MM.1S (cell line): ENCODE measurements at regions not wholly inside any gene's neighbourhood (a gene's known extent, or its start where the extent isn't known, plus 50 kb on each side); places are given as distances from the start of the nearest gene placed in this dataset.

Experiments used
- DNase-seq: peaks from one replicate; pipeline ENCODE4 v3.0.0-alpha.2; 2015
- H2AFZ ChIP-seq: fragments of 300-600 bp; sonication (generic); 2 replicates; pipeline ENCODE4 v1.6.0; 2016; ENCODE audit warnings: antibody characterized with exemption, low read length
- H3F3A ChIP-seq: fragments of 300-600 bp; sonication (generic); 2 replicates; pipeline ENCODE4 v1.6.1; 2016; ENCODE audit warnings: mild to moderate bottlenecking, antibody characterized with exemption, low read length, moderate library complexity, mixed read lengths; ENCODE audit not compliant: insufficient read depth
- H3K27ac ChIP-seq: fragments of 300-600 bp; sonication (generic); 2 replicates; pipeline ENCODE4 v1.5.1; 2016; ENCODE audit warnings: mild to moderate bottlenecking, low read length
- H3K27me3 ChIP-seq: fragments of 300-600 bp; sonication (generic); replicated peaks from 2 replicates; pipeline ENCODE4 v1.6.0; 2016; ENCODE audit warnings: low read length; ENCODE audit not compliant: insufficient read depth
- H3K36me3 ChIP-seq: fragments of 300-600 bp; sonication (generic); replicated peaks from 2 replicates; pipeline ENCODE4 v1.6.1; 2016; ENCODE audit warnings: mild to moderate bottlenecking, low read length, mixed read lengths; ENCODE audit not compliant: insufficient read depth
- H3K4me1 ChIP-seq: fragments of 300-600 bp; sonication (generic); 2 replicates; pipeline ENCODE4 v1.6.1; 2016; ENCODE audit warnings: low read length, mixed read lengths
- H3K4me2 ChIP-seq: fragments of 300-600 bp; sonication (generic); 2 replicates; pipeline ENCODE4 v1.6.0; 2016; ENCODE audit warnings: low read depth, low read length
- H3K4me3 ChIP-seq: fragments of 300-600 bp; sonication (generic); 2 replicates; pipeline ENCODE4 v1.5.1; 2016; ENCODE audit warnings: low read length, mixed read lengths
- H3K79me2 ChIP-seq: fragments of 300-600 bp; sonication (generic); 2 replicates; pipeline ENCODE4 v1.6.1; 2016; ENCODE audit warnings: mixed run types, low read length, mixed read lengths
- H3K9ac ChIP-seq: fragments of 300-600 bp; sonication (generic); 2 replicates; pipeline ENCODE4 v1.6.1; 2016; ENCODE audit warnings: low read length, mixed read lengths
- H3K9me2 ChIP-seq: fragments of 300-600 bp; sonication (generic); replicated peaks from 2 replicates; pipeline ENCODE4 v1.6.1; 2016; ENCODE audit warnings: mild to moderate bottlenecking, low read length, mixed read lengths; ENCODE audit not compliant: insufficient read depth
- H3K9me3 ChIP-seq: fragments of 300-600 bp; sonication (generic); replicated peaks from 2 replicates; pipeline ENCODE4 v1.6.1; 2016; ENCODE audit warnings: mild to moderate bottlenecking, low read length, mixed read lengths; ENCODE audit not compliant: insufficient read depth
- H4K20me1 ChIP-seq: fragments of 300-600 bp; sonication (generic); 2 replicates; pipeline ENCODE4 v1.6.1; 2016; ENCODE audit warnings: mild to moderate bottlenecking, low read length, moderate library complexity, mixed read lengths; ENCODE audit not compliant: insufficient read depth
- CTCF ChIP-seq: fragments of 300-600 bp; sonication (generic); IDR thresholded peaks from 2 replicates; pipeline ENCODE4 v1.5.1; 2016; ENCODE audit warnings: antibody characterized with exemption, low read length, mixed read lengths
- EZH2 ChIP-seq: fragments of 300-600 bp; sonication (generic); optimal IDR thresholded peaks from 2 replicates; pipeline ENCODE3; 2017; ENCODE audit warnings: low read depth, mild to moderate bottlenecking, antibody characterized with exemption, low read length, mixed read lengths
- EZH2phosphoT487 ChIP-seq: fragments of 300-600 bp; sonication (generic); IDR thresholded peaks from 2 replicates; pipeline ENCODE4 v1.6.1; 2018; ENCODE audit warnings: antibody characterized with exemption, low read length

DNA sequence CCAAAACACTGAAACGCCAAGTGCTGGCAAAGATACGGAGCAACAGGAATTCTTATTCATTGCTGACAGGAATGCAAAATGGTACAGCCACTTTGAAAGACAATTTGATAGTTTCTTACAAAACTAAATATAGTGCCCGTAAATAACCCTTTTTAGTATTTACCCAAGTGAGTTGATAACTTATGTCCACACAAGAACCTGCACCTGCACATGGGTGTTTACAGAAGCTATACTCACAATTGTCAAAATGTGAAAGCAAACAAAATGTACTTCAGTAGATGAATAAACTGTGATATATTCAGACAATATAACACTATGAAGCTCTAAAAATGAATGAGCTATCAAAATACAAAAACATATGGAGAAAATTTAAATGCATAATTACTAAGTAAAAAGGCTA lies 86.6 kb downstream of the ATXN7L3B start:
- Histone ChIP-seq H3K4me1 (peaks cover 23% of the 10 kb centered on the region), H3K9me3 (no peaks in the 10 kb centered on the region), H3F3A (peaks cover 8% of the 10 kb centered on the region; the same call in 1 of the 2 replicates), H3K79me2 (no peaks in the 10 kb centered on the region), H3K4me3 (no peak overlapping the region), H4K20me1 (no peaks in the 10 kb centered on the region), H3K9me2 (no peaks in the 10 kb centered on the region), H3K27me3 (no peaks in the 10 kb centered on the region), H3K4me2 (no peak overlapping the region), H3K36me3 (no peaks in the 10 kb centered on the region), H2AFZ (no peak overlapping the region), H3K9ac (no peak overlapping the region), H3K27ac (no peak overlapping the region)
- TF ChIP-seq CTCF: no peak
- no peak for DNase-seq

- no peak overlapping the region for H2AFZ ChIP-seq
These were observed 88.8 kb downstream of the ATXN7L3B start for GRCh38 chr12:74626397-74626796.

DNA sequence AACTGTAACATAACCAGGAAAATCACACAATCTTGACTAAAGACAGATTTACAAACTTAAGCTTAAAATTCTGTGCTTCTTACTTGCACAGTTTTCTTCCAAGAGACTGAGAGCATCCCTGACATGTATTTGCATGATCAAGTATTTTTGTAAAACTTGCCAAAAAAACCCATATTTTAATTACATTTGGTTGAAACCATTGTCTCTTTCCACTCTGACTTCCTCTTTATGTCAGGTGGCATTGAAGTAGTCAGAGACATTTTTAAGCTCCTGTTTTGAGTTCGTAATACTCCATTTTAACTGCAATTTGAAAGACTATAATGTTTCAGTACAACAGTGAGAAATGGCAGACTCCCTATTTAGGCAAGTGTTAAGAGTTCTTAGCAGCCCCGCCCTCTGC lies 103.6 kb downstream of the ATXN7L3B start:
- no peaks in the 10 kb centered on the region for H3K36me3 ChIP-seq
- H3K4me2 ChIP-seq: no peak overlapping the region
- no peak overlapping the region for H3K9ac ChIP-seq
- H2AFZ ChIP-seq: no peak overlapping the region
- H3K27me3 ChIP-seq: no peaks in the 10 kb centered on the region
- no peaks in the 10 kb centered on the region for H3K79me2 ChIP-seq
- TF ChIP-seq EZH2phosphoT487 (no peak), EZH2 (no peak), CTCF (no peak)
- H3F3A ChIP-seq: no peaks in the 10 kb centered on the region
- H3K9me2 ChIP-seq: no peaks in the 10 kb centered on the region
- H3K4me3 ChIP-seq: no peak overlapping the region
- no peak overlapping the region for H3K27ac ChIP-seq
- H4K20me1 ChIP-seq: no peaks in the 10 kb centered on the region
- H3K4me1 ChIP-seq: no peaks in the 10 kb centered on the region
- no peak for DNase-seq
- no peaks in the 10 kb centered on the region for H3K9me3 ChIP-seq

More at GRCh38 chr12:74626397-74626796, 88.8 kb downstream of the ATXN7L3B start:
- peak; percentile 34 for DNase-seq
- H3K27me3 ChIP-seq: no peaks in the 10 kb centered on the region
- no peaks in the 10 kb centered on the region for H3K79me2 ChIP-seq
- peaks cover 23% of the 10 kb centered on the region for H3K4me1 ChIP-seq
- H3K4me3 ChIP-seq: no peak overlapping the region
- peak overlapping the region; percentile 17; the same call in 1 of the 2 replicates for H3K27ac ChIP-seq
- no peak overlapping the region for H3K4me2 ChIP-seq
- no peaks in the 10 kb centered on the region for H4K20me1 ChIP-seq
- no peaks in the 10 kb centered on the region for H3K9me2 ChIP-seq
- no peak overlapping the region for H3K9ac ChIP-seq
- H3K36me3 ChIP-seq: no peaks in the 10 kb centered on the region
- TF ChIP-seq EZH2 (no peak), CTCF (no peak), EZH2phosphoT487 (no peak)
- H3K9me3 ChIP-seq: no peaks in the 10 kb centered on the region
- H3F3A ChIP-seq: peaks cover 8% of the 10 kb centered on the region; the same call in 1 of the 2 replicates
